ENCODE measurements at regions not wholly inside any gene's neighbourhood (a gene's known extent, or its start where the extent isn't known, plus 50 kb on each side); places are given as distances from the start of the nearest gene placed in this dataset.

DNA sequence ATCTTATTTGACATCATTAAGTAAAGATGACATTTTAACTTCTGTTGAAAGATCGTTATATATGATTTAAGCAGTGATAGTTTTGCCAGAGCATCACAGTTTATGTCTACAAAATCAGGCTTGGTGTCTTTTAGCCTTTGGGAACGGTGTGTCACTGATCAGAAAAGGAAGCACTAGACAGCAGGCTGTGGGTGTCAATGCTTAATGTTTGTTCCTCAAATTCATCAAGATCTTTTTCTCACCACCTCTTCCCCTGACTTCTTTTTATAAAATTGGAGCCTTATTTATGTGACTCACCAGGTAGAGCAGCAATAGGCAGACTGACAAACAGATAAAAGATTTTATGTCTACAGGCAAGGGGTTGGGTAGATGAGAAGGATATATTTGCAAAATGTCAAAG lies 1558.5 kb downstream of the EFNB2 start:
- TF ChIP-seq, protein P1, sequence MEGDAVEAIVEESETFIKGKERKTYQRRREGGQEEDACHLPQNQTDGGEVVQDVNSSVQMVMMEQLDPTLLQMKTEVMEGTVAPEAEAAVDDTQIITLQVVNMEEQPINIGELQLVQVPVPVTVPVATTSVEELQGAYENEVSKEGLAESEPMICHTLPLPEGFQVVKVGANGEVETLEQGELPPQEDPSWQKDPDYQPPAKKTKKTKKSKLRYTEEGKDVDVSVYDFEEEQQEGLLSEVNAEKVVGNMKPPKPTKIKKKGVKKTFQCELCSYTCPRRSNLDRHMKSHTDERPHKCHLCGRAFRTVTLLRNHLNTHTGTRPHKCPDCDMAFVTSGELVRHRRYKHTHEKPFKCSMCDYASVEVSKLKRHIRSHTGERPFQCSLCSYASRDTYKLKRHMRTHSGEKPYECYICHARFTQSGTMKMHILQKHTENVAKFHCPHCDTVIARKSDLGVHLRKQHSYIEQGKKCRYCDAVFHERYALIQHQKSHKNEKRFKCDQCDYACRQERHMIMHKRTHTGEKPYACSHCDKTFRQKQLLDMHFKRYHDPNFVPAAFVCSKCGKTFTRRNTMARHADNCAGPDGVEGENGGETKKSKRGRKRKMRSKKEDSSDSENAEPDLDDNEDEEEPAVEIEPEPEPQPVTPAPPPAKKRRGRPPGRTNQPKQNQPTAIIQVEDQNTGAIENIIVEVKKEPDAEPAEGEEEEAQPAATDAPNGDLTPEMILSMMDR (IDR thresholded peaks at IDR 0.05) = no peak
- TF ChIP-seq POLR2AphosphoS5 (IDR thresholded peaks at IDR 0.05) = no peak

Measured in breast epithelium (tissue), 3 donors.